GM12878 (cell line): ENCODE measurements at regions not wholly inside any gene's neighbourhood (a gene's known extent, or its start where the extent isn't known, plus 50 kb on each side); places are given as distances from the start of the nearest gene placed in this dataset.

Experiments
- ATAC-seq: fragments of 200-7000 bp; cut with Tn5 transposase; 3 replicates; pipeline ENCODE4 v1.9.1; 2020; ENCODE audit warnings: mild to moderate bottlenecking, moderate library complexity
- BruUV-seq: library from RNA; stranded (reverse); fragments of 400-500 nt; replicated peaks from 2 replicates; lab custom pipeline; 2021; lab: Mats Ljungman, UMichigan
- CTCF ChIA-PET: fragments of 300-600 bp; sonication (Branson Sonifier 250); formaldehyde crosslinking; extraction: SDS; loops from one replicate; lab custom pipeline; 2021; ENCODE audit warnings: inconsistent platforms; lab: Yijun Ruan, JAX
- POLR2A ChIA-PET: fragments of 350-600 bp; formaldehyde crosslinking; extraction: SDS; loops from one replicate; lab custom pipeline; 2021; ENCODE audit warnings: inconsistent platforms; lab: Charles Lee
- RAD21 ChIA-PET: fragments of 300-600 bp; sonication (Branson Sonifier 250); formaldehyde crosslinking; loops from one replicate; lab custom pipeline; 2023; ENCODE audit warnings: antibody characterized with exemption; ENCODE audit not compliant: unreplicated experiment; lab: Charles Lee
- SMC1A ChIA-PET: fragments of 300-600 bp; sonication (Branson Sonifier 250); formaldehyde crosslinking; loops from one replicate; lab custom pipeline; 2023; ENCODE audit not compliant: unreplicated experiment, uncharacterized antibody; lab: Charles Lee
- DNase-seq: peaks from one replicate; pipeline ENCODE4 v3.0.0-alpha.2; 2011; ENCODE audit warnings: low read depth, low spot score
- FAIRE-seq: peaks from 3 replicates; lab custom pipeline; 2011; peaks lifted over from hg19 to GRCh38; lab: Jason Lieb, UNC
- H2AFZ ChIP-seq: 2 replicates; pipeline ENCODE4 v1.6.0; 2011; ENCODE audit warnings: low read depth, low read length, control low read depth; ENCODE audit not compliant: control insufficient read depth
- H3K27ac ChIP-seq: 2 replicates; pipeline ENCODE4 v1.5.1; 2011; ENCODE audit warnings: control low read depth; ENCODE audit not compliant: control insufficient read depth, insufficient read depth
- H3K27me3 ChIP-seq, 2 experiments: replicated peaks in 1 of 2; 2 replicates each; pipeline versions ENCODE4 v1.6.0 to v1.6.1; 2011; ENCODE audit warnings: low read length in 1 of 2; ENCODE audit not compliant: control insufficient read depth in 2 of 2, insufficient read depth in 2 of 2
- H3K36me3 ChIP-seq, 2 experiments: 2 replicates each; pipeline ENCODE4 v1.5.1; 2011; ENCODE audit warnings: low read length in 1 of 2; ENCODE audit not compliant: control insufficient read depth in 2 of 2, insufficient read depth in 2 of 2
- H3K4me1 ChIP-seq: 2 replicates; pipeline ENCODE4 v1.6.1; 2011; ENCODE audit warnings: mild to moderate bottlenecking, low read length, moderate library complexity, mixed read lengths; ENCODE audit not compliant: control insufficient read depth, insufficient read depth
- H3K4me2 ChIP-seq: 2 replicates; pipeline ENCODE4 v1.6.0; 2011; ENCODE audit warnings: control low read depth; ENCODE audit not compliant: control insufficient read depth, insufficient read depth
- H3K4me3 ChIP-seq: fragments of 200-600 bp; sonication (generic); 2 replicates; pipeline ENCODE4 v1.5.1; 2016
- H3K79me2 ChIP-seq: 2 replicates; pipeline ENCODE4 v1.6.0; 2011; ENCODE audit warnings: low read length; ENCODE audit not compliant: control insufficient read depth, insufficient read depth
- H3K9ac ChIP-seq: 2 replicates; pipeline ENCODE4 v1.8.0; 2011; ENCODE audit warnings: low read length, control low read depth, mixed read lengths; ENCODE audit not compliant: control insufficient read depth, insufficient read depth
- H3K9me3 ChIP-seq: replicated peaks from 3 replicates; pipeline ENCODE4 v1.5.1; 2011; ENCODE audit warnings: mild to moderate bottlenecking, low read length; ENCODE audit not compliant: control insufficient read depth, insufficient read depth
- H4K20me1 ChIP-seq: 2 replicates; pipeline ENCODE4 v1.6.0; 2011; ENCODE audit not compliant: control insufficient read depth, insufficient read depth
- BHLHE40 ChIP-seq, 2 experiments: fragments of 450-650 bp in 1 of 2; IDR thresholded peaks; 2 replicates each; pipeline ENCODE4 v1.6.1; 2011 to 2017; ENCODE audit warnings: low read depth in 2 of 2, borderline replicate concordance in 1 of 2, improper control_type of control experiment in 1 of 2, low read length in 1 of 2, mild to moderate bottlenecking in 1 of 2
- E2F8 ChIP-seq: fragments of 450-650 bp; IDR thresholded peaks from 2 replicates; pipeline ENCODE4 v1.6.1; 2018; ENCODE audit warnings: mild to moderate bottlenecking, low read depth, moderate library complexity; ENCODE audit not compliant: partially characterized antibody
- JUND ChIP-seq: IDR thresholded peaks from 2 replicates; pipeline ENCODE4 v1.6.1; 2012; ENCODE audit warnings: low read depth, mild to moderate bottlenecking, low read length, improper control_type of control experiment, moderate library complexity
- KAT2A ChIP-seq: conservative IDR thresholded peaks from 2 replicates; pipeline ENCODE4 v1.6.1; 2011; ENCODE audit warnings: low read depth, low read length; ENCODE audit not compliant: control insufficient read depth
- NR2C2 ChIP-seq: IDR thresholded peaks from 2 replicates; pipeline ENCODE4 v1.6.1; 2011; ENCODE audit warnings: borderline replicate concordance, low read depth; ENCODE audit not compliant: control insufficient read depth, insufficient read length
- NR2F1 ChIP-seq: fragments of 450-650 bp; conservative IDR thresholded peaks from 2 replicates; pipeline ENCODE4 v1.6.1; 2017; ENCODE audit warnings: mild to moderate bottlenecking
- NRF1 ChIP-seq: conservative IDR thresholded peaks from 2 replicates; pipeline ENCODE4 v1.6.1; 2011; ENCODE audit warnings: mild to moderate bottlenecking, low read depth, low read length, improper control_type of control experiment
- POLR2A ChIP-seq: IDR thresholded peaks from 2 replicates; pipeline ENCODE4 v1.6.1; 2011; ENCODE audit warnings: low read depth, mild to moderate bottlenecking, low read length
- RFX5 ChIP-seq: IDR thresholded peaks from 2 replicates; pipeline ENCODE4 v1.6.1; 2011; ENCODE audit warnings: low read depth, low read length, improper control_type of control experiment
- RUNX3 ChIP-seq: IDR thresholded peaks from 2 replicates; pipeline ENCODE4 v1.6.1; 2012; ENCODE audit warnings: low read length, inconsistent platforms
- ZBTB33 ChIP-seq: fragments of 450-650 bp; IDR thresholded peaks from 2 replicates; pipeline ENCODE4 v1.6.1; 2017; ENCODE audit warnings: mild to moderate bottlenecking
- ZBTB40 ChIP-seq: fragments of 450-650 bp; IDR thresholded peaks from 2 replicates; pipeline ENCODE4 v1.6.1; 2016; ENCODE audit warnings: mild to moderate bottlenecking, moderate library complexity, borderline replicate concordance
- ZNF207 ChIP-seq: fragments of 450-650 bp; IDR thresholded peaks from 2 replicates; pipeline ENCODE4 v1.6.1; 2014; ENCODE audit warnings: antibody characterized with exemption, mild to moderate bottlenecking, borderline replicate concordance
- ZNF274 ChIP-seq: IDR thresholded peaks from one replicate; pipeline ENCODE4 v1.8.0; 2011; ENCODE audit not compliant: insufficient read length, insufficient read depth
- WGBS: methylation state at CpG from one replicate; pipeline ENCODE4 v1.1.6; 2016; ENCODE audit warnings: low lambda C conversion rate; ENCODE audit not compliant: insufficient replicate concordance, insufficient coverage; ENCODE audit errors: missing lambda C conversion rate; 5-methylcytosine and 5-hydroxymethylcytosine counted together
- in situ Hi-C: fragments of 300-500 bp; cut with MboI; formaldehyde crosslinking; loops from 9 replicates; pipeline ENCODE4 v1.14.3; 2018; ENCODE audit warnings: mixed read lengths
- intact Hi-C: fragments of 100-400 bp; cut with micrococcal nuclease; formaldehyde crosslinking; loops from one replicate; pipeline ENCODE4 v1.14.2; 2022; ENCODE audit not compliant: unreplicated experiment

- FAIRE-seq (no peak), DNase-seq (no peak), ATAC-seq (no peak)
- no peaks in the 10 kb centered on the region for H3K9me3 ChIP-seq
- no peak overlapping the region for H3K27ac ChIP-seq
- H4K20me1 ChIP-seq, result no peaks in the 10 kb centered on the region
- H3K27me3 ChIP-seq, result no peaks in the 10 kb centered on the region
- in situ Hi-C loops, result no loop called here
- H3K4me1 ChIP-seq, result no peaks in the 10 kb centered on the region
- TF ChIP-seq NR2C2 (no peak), JUND (no peak), NR2F1 (no peak), RFX5 (no peak), RUNX3 (no peak), KAT2A (no peak), BHLHE40 (IDR thresholded peaks at IDR 0.05; ENCODE audit: borderline replicate concordance in 1 of 2, low read depth in 2 of 2, low read length in 1 of 2) (no peak), ZBTB33 (no peak), NRF1 (no peak), ZNF207 (no peak), ZNF274 (no peak), POLR2A (no peak), ZBTB40 (no peak), E2F8 (no peak)
- H2AFZ ChIP-seq, result no peak overlapping the region
- no TSS peak for BruUV-seq
- intact Hi-C loops, result no loop called here
- CTCF ChIA-PET, result no interaction called here
- POLR2A ChIA-PET, result no interaction called here
- H3K79me2 ChIP-seq, result no peaks in the 10 kb centered on the region
- H3K4me3 ChIP-seq, result no peak overlapping the region
- SMC1A ChIA-PET, result no interaction called here
- H3K9ac ChIP-seq, result no peak overlapping the region
- RAD21 ChIA-PET, result no interaction called here
- H3K36me3 ChIP-seq, result no peaks in the 10 kb centered on the region
- H3K4me2 ChIP-seq, result no peak overlapping the region
- whole genome bisulfite sequencing, result 39% methylated on average over 9 of the region's 9 CpGs
Measured at GRCh38 chr13:111532111-111532510, 211.7 kb downstream of the TEX29 start.
